Central memory CD4-positive, alpha-beta T cell (primary cell): ENCODE measurements at regions not wholly inside any gene's neighbourhood (a gene's known extent, or its start where the extent isn't known, plus 50 kb on each side); places are given as distances from the start of the nearest gene placed in this dataset.

Experiments
- DNase-seq: peaks from one replicate; pipeline ENCODE4 v3.0.0; 2022

DNA sequence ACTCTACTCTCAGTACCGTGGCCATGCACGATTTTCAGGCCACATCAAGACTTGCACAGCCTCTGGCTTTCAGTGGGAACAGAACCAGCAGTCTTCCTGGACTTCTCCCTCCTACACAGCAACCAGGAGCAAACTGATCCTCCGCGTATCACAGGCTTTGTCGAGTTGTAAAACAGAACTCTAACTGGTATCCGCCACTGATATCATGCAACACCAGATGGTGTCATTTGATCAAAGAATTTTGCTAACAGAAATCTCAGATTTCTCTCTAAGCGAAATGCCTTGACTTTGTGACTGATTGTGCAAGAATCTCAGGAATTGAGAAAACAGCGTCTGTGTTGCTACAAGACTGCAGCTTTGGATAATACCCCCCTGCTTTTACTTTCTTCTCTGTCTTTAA is 85.7 kb downstream of the COPS8 start:
- DNase-seq, result no peak

DNA sequence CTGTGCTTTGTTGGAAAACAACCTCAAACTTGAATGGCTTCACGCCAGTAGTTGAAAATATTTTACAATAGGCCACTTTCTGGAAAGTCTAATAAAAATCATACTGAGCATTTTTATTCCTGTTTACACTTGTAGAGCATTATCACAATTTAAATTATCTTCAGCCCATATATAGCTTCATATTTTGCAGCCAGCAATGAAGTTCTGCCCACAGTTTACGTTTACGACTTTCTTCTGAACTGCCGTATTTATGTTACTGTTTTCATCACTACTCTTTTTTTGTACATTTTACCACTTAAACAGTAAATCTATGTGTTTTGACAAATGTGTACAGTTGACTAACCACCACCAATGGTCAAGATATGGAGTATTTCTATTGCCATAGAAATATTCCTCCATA is 86.2 kb downstream of the COPS8 start:
- DNase-seq, result no peak

DNA sequence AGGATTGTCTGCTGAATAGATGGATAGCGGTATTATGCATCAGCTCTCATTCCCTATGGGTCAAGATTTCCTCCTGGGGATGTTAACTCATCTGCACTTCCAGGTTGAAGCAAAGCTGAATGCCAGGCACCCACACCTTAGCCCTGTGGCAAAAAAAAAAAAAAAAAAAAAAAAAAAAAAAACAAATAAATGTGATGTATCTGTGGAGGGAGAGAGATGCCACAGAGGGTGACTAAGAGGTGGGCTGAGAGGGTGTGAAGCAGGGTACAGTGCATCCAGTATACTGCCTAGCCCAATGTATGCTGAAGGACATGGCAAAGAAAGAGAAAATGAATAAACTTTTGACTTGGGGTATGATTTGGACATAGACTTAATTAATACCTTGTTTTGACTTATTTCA is 91.4 kb downstream of the COPS8 start:
- no peak for DNase-seq

DNA sequence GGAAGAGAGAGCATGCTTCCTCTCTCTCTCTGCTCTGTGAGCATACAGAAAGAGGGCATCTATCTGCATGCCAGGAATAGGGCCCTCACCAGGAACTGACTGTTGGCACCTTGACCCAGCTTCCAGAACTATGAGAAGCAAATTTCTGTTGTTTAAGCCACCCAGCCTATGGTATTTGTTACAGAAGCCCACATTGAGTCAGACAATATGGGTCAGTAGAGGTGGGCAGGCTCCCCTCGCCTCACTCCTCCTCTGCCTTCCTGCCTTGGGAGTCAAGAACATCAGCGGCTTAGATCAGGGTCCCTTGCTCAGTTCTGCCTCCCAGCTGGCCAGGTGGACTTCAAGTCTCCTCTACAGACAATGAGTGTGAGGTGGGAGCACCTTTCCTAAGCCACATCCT is 92.3 kb downstream of the COPS8 start:
- no peak for DNase-seq

DNA sequence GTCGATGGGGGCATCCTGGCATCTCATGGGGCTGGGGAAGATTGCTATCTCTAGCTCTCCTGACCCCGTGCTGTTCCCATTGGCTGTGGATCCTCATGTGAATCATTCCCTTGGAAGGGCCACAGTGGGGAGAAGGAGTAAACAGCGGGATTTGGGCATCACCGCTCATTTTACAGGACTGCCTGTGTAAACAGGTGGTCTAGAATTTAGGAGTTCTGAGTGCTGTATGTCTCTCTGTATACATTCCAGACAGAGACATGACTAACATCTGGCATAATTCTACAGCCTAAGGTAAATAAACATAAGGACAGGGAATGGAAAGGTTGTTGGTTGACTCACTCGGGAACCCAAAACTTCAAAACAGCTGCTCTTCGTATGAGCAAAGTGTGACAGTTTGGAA is 92.7 kb downstream of the COPS8 start:
- DNase-seq, result no peak

DNA sequence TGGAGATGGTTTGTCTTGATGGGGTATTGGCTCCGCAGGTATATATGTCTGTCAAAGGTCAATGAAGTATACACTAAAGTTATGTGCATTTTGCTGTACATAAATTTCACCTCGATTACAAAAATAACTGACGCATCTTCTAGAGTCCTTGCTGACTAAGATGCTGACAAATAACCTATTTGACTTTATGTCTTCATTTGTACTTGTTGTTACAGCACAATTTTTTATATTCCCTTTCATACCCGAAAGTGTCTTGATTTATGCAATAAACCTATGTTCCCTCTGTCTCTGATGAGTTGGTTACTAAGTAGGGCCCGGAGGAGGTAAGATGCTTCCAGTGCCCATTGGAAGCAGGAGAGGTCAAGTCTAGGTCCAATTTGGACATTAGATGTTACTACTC is 93.5 kb downstream of the COPS8 start:
- DNase-seq, result no peak

DNA sequence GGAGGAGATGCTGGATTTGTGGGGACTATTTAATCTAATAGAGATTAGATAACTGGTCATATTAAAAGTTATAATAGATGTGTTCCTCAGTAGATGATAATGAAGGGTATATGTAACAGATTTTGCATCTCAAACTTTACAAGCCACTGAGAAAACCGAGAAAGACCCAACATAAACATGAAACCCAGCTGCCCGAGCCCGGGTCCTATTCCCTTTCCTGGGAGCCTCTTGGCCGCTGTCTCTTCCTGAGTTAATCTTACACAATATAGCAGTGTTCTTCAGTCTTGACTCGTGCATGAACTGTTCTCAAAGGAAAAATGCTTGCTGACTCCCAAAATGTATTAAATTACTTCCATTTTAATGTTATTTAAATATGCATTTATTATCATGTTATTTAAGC is 94.5 kb downstream of the COPS8 start:
- no peak for DNase-seq

DNA sequence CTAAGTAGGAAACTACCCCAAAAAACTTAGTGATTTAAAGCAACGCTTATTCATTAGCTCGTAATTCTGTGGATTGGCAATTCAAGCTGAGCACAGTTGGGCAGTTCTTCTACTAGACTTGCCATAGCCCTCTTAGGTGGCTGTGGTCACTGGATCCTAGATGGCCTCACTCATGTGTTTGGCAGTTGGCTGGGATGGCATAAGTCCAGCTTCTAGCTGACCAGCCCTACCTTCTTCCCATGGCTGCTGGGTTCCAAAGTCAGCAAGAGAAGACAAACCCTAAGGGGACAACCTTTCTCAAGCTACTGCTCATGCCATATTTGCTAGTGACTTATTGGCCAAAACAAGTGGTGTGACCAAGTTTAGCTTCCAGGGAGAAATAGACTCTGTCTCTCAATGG is 95.3 kb downstream of the COPS8 start:
- no peak for DNase-seq

DNA sequence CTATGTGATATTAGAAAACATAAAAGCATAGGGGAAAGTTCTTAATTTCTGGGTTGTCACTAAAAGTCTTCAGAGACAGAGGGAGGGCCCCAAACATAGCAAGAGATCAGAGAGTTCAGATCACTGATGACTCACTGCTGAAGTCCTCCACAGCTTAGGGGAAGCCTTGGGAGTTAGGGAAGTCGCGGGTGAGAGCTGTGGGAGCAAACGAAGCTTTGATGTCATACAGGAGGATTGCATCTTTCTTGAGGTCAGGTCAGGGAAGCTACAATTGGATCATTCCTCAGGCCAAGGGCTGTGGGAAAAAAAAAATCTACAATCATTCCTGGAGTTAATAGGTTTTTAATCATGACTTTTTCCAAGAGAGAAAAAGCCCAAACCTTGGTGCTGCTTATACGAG is 96.2 kb downstream of the COPS8 start:
- no peak for DNase-seq

DNA sequence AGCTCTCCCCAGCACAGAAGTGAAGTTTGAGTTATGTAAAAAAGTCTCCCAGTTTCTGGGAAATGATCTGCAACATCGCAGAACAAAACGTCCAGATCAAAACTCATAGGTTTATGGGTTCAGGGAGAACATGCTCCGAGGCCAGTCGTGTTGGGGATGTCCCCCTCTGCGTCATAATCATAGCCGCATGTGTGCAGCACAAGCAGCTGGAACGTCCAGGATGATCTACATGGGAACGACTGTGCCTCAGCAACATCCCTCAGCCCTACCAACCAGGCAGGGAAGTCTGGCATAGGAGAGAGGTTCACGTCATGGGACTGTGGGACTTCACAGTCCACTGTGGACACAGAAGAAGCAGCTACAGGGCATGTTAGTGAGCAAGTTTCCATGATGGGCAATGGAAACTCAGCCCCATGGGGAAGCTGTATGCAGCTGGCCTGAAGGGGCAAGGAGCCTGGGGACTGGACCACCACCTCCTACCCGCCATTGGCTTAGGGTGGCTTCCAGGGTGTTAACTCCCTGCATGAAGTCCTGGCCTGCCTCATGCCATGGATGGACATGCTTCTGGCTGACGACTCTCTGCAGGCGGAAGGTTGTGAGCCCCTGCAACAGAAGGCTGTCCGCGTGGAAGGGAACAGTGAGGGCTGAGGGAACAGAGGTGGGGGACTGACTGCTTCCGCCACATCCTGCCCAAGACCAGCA is 96.9 kb downstream of the COPS8 start:
- no peak for DNase-seq

DNA sequence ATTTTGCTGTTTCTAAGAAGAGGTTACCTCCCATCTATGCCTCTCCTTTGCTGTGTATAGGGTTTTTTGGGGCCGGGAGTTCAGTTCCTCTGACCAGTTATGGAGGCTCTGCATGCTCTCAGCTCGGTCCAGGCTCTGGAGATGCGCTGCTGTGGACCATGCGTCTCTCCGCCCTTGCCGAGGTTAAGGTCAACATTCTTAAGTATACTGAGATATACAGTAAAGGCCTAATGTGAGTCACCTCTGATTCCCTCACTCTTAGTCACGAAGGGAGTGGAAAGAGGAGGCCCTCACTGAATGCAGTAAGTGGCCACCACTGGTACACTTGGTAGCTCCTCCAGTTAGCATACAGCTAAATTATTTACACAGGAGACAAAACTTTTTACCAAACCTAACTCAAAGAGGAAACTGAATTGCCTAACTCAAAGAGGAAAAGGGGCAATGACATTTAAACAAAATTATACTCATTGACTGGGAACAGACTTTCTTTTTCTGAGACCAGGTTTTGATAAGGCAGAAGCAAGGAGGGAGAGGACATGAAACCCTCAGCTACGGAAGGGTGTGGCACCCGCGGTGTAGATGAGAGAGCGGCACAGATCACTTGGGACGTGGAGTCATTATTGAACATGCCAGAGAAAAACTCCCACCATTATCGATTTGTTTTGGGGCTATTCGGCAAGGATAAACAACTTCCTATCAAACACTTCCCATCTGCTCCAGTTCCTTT is 98.7 kb downstream of the COPS8 start:
- DNase-seq, result no peak

DNA sequence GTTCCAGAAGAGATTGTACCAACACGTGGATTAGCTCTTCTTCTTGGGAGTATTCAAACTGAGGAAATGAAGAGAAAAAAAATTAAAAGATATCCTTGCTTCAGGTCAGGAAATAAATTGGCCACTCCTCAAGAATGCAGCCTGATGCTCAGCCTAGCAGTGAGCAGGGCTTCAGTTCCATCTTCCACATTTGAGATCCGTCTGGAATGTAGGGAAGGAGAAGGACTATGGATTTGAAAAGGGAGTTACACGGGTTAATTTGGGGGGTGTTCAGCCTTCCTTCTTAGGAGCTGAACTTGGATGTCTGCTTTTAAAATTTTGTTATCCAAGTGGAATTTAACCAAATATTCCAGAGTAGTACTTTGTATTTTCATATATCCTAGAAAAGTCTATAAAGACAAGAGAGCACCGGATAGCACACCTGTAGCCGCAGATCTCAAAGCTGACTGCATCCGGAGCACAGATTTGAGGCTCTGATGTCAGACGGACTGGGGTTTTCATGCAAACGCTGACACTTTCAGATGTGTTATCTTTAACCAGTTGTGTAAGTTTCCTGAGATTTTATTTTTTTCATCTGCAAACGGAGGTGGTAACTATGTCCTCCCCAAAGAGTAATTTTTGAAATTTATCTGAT is 99.3 kb downstream of the COPS8 start:
- no peak for DNase-seq

DNA sequence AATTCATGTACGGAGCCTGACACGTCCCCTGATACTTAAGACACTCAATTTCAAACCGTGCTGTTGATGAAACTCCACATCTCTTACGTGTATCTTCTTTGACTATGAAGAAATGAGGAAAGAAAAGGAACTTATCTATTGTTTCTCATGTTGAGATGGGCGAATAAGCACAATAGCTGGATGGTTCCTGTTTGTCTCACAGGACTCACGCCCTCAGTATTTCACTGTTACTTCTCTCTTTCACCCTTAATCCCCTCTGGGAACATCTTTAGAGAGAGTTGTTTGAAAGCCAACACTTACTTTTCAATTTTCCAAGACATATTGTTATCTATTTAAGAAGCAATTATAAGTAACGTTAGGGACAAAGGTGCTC is 99.8 kb downstream of the COPS8 start:
- no peak for DNase-seq

DNA sequence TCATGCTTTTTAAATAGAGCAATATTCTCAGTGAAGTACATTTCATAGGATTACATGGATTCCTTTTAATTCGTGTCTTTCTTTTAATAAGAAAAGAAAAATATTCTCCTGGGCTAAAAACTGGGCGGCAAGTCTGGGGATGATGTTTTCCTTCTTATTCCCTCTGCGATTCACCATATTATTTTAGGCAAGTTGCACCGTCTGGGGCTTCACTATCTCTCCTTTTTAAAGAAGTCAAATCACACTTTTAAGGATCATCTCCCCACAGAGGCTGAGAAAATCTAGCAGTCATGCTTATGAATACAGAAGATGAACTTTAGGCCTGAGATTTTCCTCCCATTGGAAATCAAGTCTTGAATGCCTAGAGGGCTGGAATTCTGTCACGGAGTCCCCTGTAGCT is 104.1 kb downstream of the COPS8 start:
- no peak for DNase-seq

DNA sequence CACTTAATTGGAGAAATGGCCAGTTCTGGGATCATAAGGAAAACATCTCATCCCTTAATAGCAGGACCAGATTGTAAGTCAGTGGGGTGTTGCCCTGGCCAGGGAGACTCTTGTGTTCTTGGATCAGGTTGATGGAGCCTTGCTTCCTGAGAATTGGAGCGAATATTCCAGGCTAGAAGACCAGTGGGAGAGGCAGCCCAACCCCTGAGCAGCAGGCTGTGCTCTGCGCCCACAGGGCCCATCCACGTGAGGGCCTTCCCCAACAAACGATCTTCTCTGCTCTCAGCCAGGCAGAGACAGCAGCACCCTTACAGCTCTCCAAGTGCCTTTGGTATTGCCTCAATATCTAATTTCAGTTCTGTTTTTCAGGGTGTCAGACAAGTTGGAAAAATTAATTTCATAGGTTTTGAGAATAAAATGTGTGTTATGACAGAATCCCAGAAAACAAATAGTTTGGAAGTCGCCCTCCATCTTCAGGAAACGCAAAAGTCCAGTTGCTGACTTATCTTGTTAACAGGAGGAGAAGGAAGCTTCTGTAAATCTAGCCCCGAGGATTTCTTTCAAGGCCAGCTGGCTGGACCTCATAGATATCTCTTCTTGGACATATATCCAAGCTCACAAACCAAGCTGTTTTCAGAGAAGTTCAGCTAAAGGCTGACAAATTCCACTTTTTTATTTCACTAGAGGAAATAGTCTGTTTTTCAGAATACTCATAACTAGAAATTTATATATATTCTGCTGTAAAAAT is 105.5 kb downstream of the COPS8 start:
- DNase-seq, result no peak

DNA sequence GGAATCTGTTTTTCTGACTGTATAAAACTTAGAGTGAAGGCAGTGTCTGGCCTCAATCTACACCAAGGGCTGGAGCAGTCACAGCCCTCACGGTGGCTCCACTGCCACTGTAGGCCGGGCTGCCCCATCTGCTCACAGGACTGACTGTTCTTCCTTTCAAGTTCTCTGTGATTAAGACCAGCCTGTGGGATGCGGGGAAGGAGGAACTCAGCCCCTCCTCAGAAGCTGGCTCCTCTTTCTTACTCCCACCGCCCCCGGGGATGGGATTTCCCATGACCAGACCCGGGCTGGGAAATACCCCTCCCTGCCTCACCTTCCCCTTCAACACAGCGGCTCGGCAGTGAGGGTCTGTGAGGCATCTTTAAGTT is 106.0 kb downstream of the COPS8 start:
- no peak for DNase-seq

DNA sequence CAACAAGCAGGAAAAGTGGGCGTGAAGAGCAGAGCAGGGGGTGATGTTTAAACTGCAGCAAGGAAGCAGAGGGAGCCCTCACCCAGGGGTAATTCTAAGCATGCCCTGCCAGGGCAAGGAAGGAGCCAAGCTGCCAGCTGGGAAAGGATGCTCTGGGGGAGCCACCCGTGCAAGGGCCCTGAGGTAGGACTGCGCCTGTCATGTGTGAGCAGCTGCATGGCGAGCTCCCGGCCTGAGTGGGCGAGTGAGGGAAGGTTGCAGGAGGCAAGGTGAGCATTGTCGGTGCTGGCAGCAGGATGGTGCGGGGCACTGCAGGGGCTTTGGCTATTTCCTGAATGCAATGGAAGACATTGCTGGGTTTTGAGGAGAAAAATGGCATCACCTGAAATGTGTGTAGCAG is 107.2 kb downstream of the COPS8 start:
- no peak for DNase-seq

DNA sequence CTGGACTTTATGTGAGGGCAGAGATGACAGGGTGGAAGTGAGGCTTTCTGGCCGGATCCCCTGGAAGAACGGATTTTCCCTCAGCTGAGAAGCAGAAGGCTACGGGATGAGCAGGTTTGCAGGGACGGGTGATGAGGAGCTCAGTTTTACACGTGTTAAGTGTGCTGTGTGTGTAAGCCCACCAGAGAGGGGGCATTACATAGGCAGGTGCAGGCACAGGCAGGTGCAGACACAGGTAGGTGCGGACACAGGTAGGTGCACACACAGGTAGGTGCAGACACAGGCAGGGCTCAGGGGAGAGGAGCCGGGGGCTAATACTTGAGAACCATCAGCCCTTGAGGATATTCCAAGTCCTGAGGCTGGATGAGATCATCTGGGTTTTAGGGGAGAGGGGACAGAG is 107.7 kb downstream of the COPS8 start:
- DNase-seq, result no peak

DNA sequence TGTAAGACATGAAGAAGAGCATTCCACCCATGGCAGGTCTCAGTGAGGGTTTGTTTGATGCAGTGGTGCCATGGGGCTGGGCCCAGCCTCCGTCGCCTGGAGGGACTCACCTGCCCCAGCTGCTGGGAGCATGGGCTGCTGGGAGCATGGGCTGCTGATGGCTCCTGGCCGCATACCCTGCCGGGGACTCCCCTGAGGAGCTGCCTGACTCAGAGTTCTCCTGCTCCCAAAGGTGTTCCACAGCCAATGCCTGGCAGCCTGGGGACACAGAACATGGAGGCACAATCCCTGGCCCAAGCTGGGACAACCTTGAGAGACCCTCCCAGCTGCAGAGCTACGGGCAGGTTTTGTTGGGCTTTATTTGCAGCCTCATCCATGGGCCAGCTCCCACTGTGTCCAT is 108.4 kb downstream of the COPS8 start:
- no peak for DNase-seq

DNA sequence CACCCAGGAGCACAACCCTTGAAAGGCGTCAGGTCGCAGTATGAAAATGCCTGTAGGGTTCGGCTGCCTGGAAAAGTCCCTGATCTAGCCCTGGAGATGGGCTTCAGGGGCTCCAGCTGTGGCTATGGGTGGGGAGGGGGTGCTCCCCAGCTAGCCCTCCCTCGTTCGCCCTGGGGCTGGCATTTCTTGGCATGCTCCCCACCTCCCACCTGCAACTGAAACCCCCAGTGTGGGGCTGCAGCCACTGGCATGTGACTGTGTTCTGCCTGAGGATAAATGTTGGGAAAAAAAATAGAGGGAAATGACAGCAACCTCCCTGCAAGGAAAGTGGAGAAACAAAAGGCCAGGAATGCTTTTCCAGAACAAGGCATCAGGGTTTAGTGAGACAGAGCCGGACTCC is 109.2 kb downstream of the COPS8 start:
- no peak for DNase-seq

DNA sequence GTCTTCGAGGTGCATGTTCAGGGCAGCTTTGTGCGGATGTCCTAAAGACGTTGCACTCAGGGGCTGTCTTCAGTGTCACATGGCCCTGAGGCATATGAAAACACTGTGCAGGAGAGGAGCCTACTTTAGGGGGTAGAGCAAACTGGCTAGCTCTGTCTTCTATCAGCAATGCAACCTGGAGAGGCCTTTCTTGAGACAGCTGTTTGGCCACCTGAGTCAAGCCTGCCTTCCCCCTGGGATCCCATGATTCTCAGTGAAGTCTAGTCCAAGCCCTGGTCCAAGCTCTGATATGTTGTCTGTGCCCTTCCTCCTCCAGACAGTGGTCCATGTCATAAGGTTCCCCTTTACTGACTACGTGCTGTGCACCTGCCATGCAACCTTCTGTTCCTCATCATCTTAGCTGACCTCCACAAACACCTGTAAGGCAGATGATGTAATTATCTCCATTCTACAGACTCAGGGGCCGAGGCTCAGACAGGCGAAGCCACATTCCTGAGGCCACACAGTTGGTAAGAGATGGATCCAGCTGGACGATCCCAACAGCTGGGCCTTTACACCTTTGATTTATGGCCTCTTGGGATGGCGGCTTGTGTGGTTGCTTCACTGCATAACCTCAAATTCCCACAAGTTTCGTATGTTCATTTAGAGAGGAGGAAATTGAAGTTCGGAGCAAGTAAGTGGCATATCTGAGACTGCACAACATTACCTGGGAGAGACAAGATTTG is 109.9 kb downstream of the COPS8 start:
- no peak for DNase-seq

DNA sequence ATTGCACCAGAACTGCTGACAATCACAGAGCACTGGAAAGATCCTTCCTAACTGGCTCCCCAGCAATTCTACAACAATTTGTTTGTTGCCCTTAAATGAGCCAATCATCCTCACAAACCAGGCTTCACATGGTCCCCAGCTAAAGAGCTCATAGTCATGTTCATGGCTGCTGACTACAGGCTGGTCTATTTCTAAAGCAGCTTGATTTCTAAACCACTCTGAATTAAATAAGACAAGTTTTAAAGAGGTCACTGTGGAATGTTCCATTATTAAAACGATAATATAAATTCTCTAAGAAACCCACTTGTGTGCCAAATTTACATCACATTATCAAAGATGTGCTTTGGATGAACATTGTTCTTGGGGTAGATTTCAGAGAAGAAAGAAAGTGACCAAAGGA is 110.7 kb downstream of the COPS8 start:
- no peak for DNase-seq
